ENCODE measurements at regions not wholly inside any gene's neighbourhood (a gene's known extent, or its start where the extent isn't known, plus 50 kb on each side); places are given as distances from the start of the nearest gene placed in this dataset.

DNA sequence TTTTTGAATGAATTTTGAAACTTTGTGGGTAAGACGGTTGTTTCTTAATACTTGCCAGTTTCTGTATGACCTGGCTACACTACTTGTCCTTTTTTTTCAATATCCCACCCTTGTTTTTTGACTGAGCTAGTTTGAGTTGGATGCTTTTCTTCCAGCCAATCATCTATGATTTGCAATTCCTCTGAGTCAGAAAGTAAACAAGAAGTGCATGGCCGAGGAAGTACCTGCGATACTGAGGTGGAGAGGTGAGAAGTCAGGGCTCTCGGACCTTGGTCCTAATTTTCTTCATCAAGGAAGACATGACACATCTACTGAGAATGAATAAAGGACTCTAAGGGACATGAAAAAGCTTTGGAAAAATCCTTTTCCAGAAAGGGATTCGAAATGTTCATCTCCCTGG lies 185.7 kb downstream of the LINC00237 start:
- WGBS, 10 experiments, result 0 to 100% (median 78%) methylated on average over 1 to 5 of the region's 5 CpGs
- no peak overlapping the region for H3K27ac ChIP-seq
- in situ Hi-C loops (cut with MboI; ENCODE audit: low pct_unique_long_range_greater_than_20kb in 2 of 9, low sequenced_read_pairs in 9 of 9, unreplicated experiment in 9 of 9), result no loop called here
- no peaks in the 10 kb centered on the region for H3K4me1 ChIP-seq (replicated peaks in 1 of 2)
- ATAC-seq (replicated peaks in 6 of 8), result no peak
- no peak overlapping the region for H3K4me3 ChIP-seq

DNA sequence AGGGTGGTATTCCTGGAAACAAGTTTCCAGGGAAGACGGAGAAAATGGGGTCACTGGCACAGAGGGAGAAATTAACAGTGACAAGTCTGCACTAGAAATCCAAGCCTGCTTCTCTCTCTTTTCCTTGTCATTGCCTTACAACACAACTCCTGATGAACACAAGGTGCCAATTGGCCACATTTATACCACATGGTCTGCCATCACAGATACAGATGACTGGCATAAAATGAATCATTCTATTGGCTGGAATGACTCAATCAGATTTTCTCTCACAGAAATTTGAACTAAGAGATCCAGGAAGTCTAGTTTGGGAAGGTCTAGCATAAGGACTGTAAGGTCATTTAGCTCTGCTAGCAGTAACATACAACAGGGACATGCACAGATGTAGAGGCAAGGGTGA lies 190.3 kb downstream of the LINC00237 start:
- Histone ChIP-seq H3K4me3 (no peak overlapping the region), H3K4me1 (replicated peaks in 1 of 2) (no peaks in the 10 kb centered on the region), H3K27ac (no peak overlapping the region)
- WGBS, 10 experiments, result 0 to 100% (median 43%) methylated on average over 1 of the region's 1 CpG; no CpG with 5 or more reads in 3 of the 10 experiments
- in situ Hi-C loops (cut with MboI; ENCODE audit: low pct_unique_long_range_greater_than_20kb in 2 of 9, low sequenced_read_pairs in 9 of 9, unreplicated experiment in 9 of 9), result no loop called here
- ATAC-seq (replicated peaks in 6 of 8), result no peak

DNA sequence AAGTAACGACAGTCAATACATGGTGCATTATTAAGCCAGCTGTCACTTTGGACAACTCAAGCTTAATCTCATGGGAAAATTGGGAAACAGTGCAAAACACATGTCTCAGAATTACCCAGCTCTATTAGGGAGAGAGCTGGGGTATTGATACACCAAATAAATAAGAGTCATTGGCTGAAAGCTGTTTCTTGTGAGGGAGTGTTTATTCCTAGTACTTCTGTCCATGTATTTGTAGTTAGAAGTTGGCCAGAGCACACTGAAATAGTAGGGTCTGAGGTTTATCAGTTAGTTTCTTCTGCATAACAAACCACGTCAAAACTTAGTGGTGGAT lies 192.0 kb upstream of the RALGAPA2 start:
- no peak for ATAC-seq (replicated peaks in 6 of 8)
- in situ Hi-C loops (cut with MboI; ENCODE audit: low pct_unique_long_range_greater_than_20kb in 2 of 9, low sequenced_read_pairs in 9 of 9, unreplicated experiment in 9 of 9), result no loop called here
- 50 to 100% (median 73%) methylated on average over 1 to 2 of the region's 2 CpGs; no CpG with 5 or more reads in 2 of the 10 experiments for WGBS, 10 experiments

DNA sequence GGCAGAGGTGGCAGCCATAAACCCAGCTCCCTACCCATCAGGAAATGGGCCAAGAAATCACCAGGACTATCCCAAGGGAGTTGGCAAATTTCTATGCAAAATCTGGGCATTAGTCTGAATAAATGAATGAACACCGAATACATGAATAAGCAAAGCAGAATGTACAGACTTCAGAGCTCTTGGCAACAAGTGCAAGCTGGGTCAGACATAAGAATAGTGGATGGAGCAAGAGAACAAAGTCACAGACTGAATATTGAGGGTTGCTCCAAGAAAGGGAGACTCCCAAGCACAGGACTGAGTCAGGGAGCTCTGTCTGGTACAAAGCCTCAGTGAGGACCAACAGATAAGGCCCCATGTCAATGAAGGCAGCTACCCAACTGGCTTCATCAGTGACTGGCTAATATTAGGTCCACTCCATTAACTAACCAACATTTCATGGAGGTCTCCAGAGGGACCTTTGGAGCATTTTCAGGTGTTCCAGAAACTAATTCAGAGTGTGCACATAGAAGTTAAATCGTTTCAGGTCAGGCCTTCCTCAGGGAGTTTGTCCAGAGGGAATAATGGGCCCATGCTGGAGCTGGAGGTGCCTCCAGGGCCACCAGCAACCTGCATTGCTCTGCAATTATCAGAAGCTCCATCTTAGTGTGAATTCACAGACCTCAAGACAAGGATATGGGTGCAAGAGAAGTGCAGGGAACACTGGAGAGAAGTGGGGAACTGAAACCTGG lies 191.5 kb upstream of the RALGAPA2 start:
- peak in 3 of 8 experiments; percentile 97 to 98 (median 98) for ATAC-seq (replicated peaks in 6 of 8)
- in situ Hi-C loops (cut with MboI; ENCODE audit: low pct_unique_long_range_greater_than_20kb in 2 of 9, low sequenced_read_pairs in 9 of 9, unreplicated experiment in 9 of 9), result no loop called here
- WGBS, 10 experiments, result 0 to 83% (median 67%) methylated on average over 1 to 2 of the region's 2 CpGs; no CpG with 5 or more reads in 4 of the 10 experiments

More for the DNA sequence above, 192.0 kb upstream of the RALGAPA2 start:
- Histone ChIP-seq H3K4me3 (no peak overlapping the region), H3K27ac (no peak overlapping the region), H3K4me1 (replicated peaks in 1 of 2) (no peaks in the 10 kb centered on the region)

DNA sequence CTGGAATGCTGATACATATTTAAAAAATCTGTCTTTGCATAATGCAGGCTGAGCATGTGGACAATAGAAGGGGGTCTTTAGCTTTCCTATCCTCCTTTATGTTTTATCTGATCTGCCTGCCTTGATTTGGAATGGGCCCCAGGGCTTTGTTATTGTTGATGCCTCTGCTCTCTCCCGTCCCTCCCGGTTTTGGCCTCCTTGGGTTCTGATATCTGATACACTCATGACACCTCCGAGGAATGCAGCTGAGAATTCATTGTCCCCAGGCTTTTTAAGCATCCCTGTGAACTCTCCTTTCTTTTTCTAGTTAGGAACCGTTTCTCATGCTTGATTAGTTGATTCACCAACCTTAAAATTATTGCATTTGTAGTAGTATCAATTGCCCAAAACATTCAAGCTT lies 185.5 kb upstream of the RALGAPA2 start:
- peak in 3 of 8 experiments; percentile 77 to 92 (median 85) for ATAC-seq (replicated peaks in 6 of 8)
- WGBS, 10 experiments, result 0 to 27% (median 11%) methylated on average over 1 to 3 of the region's 4 CpGs; no CpG with 5 or more reads in 2 of the 10 experiments
- H3K27ac ChIP-seq, result no peak overlapping the region
- no peak overlapping the region for H3K4me3 ChIP-seq
- in situ Hi-C loops (cut with MboI; ENCODE audit: low pct_unique_long_range_greater_than_20kb in 2 of 9, low sequenced_read_pairs in 9 of 9, unreplicated experiment in 9 of 9), result no loop called here
- no peaks in the 10 kb centered on the region for H3K4me1 ChIP-seq (replicated peaks in 1 of 2)

More for the DNA sequence above, 191.5 kb upstream of the RALGAPA2 start:
- Histone ChIP-seq H3K4me3 (no peak overlapping the region), H3K27ac (no peak overlapping the region), H3K4me1 (replicated peaks in 1 of 2) (no peaks in the 10 kb centered on the region)

DNA sequence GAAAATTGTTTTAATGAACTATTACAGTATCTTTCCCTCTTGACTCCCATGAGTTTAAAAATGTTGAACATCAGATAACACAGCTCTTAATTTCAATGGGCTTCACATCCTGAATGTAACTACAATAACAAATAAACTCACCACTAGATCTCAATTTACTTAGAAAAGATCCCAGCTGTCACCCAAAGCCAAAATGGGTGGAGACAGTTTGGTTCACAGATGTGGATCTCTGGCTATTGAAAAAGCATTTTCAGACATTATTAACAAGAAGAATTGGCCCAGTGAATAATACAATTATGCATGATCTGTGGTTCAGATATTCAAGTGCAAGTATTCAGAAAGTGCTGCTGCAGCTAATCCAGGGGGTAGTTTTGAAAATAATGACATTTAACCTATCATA lies 184.7 kb upstream of the RALGAPA2 start:
- in situ Hi-C loops (cut with MboI; ENCODE audit: low pct_unique_long_range_greater_than_20kb in 2 of 9, low sequenced_read_pairs in 9 of 9, unreplicated experiment in 9 of 9), result no loop called here
- no peak overlapping the region for H3K27ac ChIP-seq
- no peaks in the 10 kb centered on the region for H3K4me1 ChIP-seq (replicated peaks in 1 of 2)
- no peak overlapping the region for H3K4me3 ChIP-seq
- ATAC-seq (replicated peaks in 6 of 8), result peak in 3 of 8 experiments; percentile 49 to 80 (median 66)

DNA sequence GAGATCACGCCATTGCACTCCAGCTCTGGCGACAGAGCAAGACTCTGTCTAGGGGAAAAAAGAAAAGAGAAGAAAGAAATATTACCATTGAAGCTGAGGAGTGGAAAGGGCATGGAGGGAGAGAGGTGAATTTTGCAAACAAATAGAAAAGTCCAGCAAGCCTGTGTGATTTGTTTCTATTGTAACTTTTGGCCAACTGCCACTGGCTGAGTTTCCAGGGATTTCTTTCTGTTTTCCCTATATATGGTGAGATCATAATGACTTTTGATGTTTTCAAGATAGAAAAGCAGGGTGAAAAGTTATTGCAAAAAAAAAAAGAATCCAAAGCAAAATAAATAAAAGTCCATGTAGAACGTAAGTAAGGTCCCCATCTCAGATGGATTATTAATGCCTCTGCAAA lies 184.2 kb upstream of the RALGAPA2 start:
- 0 to 100% (median 82%) methylated on average over 1 to 3 of the region's 3 CpGs for WGBS, 10 experiments
- no peak for ATAC-seq (replicated peaks in 6 of 8)
- no peak overlapping the region for H3K27ac ChIP-seq
- in situ Hi-C loops (cut with MboI; ENCODE audit: low pct_unique_long_range_greater_than_20kb in 2 of 9, low sequenced_read_pairs in 9 of 9, unreplicated experiment in 9 of 9), result no loop called here
- no peaks in the 10 kb centered on the region for H3K4me1 ChIP-seq (replicated peaks in 1 of 2)
- no peak overlapping the region for H3K4me3 ChIP-seq

DNA sequence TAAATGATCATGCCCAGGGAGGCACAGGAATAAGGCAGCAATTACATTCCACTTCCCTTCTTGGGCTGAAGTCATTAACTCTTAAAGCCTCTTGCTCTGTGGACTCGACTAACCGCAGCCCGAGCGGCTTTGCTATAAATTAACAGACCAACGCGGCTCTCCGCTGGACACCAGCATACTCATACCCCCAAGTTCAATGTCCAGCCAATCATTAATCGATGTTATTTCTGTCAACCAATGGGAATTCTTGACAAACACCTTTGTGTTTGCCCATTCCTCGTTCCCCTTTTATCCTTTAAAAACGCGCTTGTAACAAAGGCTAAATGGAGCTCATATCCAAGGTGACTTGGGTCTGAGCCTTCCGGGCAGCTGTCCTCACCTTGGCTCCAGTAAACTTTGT lies 183.1 kb upstream of the RALGAPA2 start:
- H3K4me3 ChIP-seq, result no peak overlapping the region
- WGBS, 10 experiments, result 65 to 100% (median 78%) methylated on average over 3 to 8 of the region's 12 CpGs; no CpG with 5 or more reads in 1 of the 10 experiments
- in situ Hi-C loops (cut with MboI; ENCODE audit: low pct_unique_long_range_greater_than_20kb in 2 of 9, low sequenced_read_pairs in 9 of 9, unreplicated experiment in 9 of 9), result no loop called here

DNA sequence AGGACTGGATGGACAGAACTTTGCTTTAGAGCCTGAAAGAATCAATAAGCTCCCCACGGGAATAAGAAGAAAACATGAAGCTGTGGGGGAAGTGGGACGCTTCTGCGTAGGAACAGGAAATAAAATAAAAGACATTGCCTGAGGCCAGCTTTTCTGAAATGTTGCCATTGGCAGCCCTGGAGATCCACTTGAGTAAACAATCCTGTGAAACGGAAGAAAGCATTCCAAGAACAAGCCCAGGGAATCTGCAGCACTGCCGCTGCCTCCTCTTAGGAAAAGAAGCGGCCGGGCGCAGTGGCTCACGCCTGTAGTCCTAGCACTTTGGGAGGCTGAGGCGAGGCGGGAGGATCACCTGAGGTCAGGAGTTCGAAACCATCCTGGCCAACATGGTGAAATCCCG lies 182.3 kb upstream of the RALGAPA2 start:
- Histone ChIP-seq H3K4me1 (replicated peaks in 1 of 2) (no peaks in the 10 kb centered on the region), H3K4me3 (no peak overlapping the region), H3K27ac (no peak overlapping the region)
- ATAC-seq (replicated peaks in 6 of 8), result no peak
- 64 to 91% (median 76%) methylated on average over 2 to 11 of the region's 13 CpGs; no CpG with 5 or more reads in 2 of the 10 experiments for WGBS, 10 experiments
- in situ Hi-C loops (cut with MboI; ENCODE audit: low pct_unique_long_range_greater_than_20kb in 2 of 9, low sequenced_read_pairs in 9 of 9, unreplicated experiment in 9 of 9), result no loop called here

More for the DNA sequence above, 183.1 kb upstream of the RALGAPA2 start:
- H3K27ac ChIP-seq, result no peak overlapping the region
- H3K4me1 ChIP-seq (replicated peaks in 1 of 2), result no peaks in the 10 kb centered on the region
- ATAC-seq (replicated peaks in 6 of 8), result no peak

DNA sequence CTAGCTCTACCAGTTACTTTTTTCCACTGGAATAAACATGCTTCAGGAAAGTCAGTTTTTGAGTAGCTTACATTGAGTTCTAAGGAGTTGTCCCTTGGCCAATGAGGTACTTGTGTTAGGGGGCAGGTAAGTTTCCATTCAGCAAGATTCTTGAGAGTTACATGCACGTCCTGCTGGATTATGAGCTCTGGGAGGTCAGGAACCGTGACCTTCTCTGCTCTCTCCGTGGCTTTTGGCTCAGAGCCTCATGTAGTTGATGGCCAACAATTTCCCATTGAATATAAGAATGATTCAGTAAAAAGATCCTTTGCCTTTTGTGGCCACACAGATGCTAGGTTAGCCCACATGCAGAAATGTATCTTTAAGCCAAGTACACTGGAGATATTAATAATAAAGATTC lies 181.8 kb upstream of the RALGAPA2 start:
- WGBS, 10 experiments, result 7 to 81% (median 56%) methylated on average over 2 to 3 of the region's 3 CpGs; no CpG with 5 or more reads in 6 of the 10 experiments

DNA sequence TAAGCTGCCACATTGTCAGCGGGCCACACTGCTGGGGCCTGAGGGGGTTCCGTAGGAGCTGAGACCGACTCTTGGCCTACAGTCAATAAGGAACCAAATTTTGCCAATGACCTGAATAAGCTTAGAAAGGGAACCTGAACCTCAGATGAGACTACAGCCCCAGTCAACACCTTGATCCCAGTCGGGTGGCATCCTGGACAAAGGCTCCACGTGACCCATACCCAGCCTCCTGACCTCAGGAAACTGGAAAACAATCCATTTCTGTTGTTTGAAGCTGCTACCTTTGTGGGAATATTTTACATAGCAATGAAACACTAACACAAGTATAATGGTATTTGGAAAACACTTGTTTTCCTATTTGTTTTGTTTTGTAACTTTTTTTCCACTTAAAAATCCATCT lies 179.9 kb upstream of the RALGAPA2 start:
- no peak overlapping the region for H3K4me3 ChIP-seq
- WGBS, 10 experiments, result 30 to 40% (median 33%) methylated on average over 1 to 3 of the region's 5 CpGs; no CpG with 5 or more reads in 7 of the 10 experiments
- no peak for ATAC-seq (replicated peaks in 6 of 8)
- in situ Hi-C loops (cut with MboI; ENCODE audit: low pct_unique_long_range_greater_than_20kb in 2 of 9, low sequenced_read_pairs in 9 of 9, unreplicated experiment in 9 of 9), result no loop called here
- no peaks in the 10 kb centered on the region for H3K4me1 ChIP-seq (replicated peaks in 1 of 2)
- no peak overlapping the region for H3K27ac ChIP-seq

More for the DNA sequence above, 181.8 kb upstream of the RALGAPA2 start:
- no peaks in the 10 kb centered on the region for H3K4me1 ChIP-seq (replicated peaks in 1 of 2)
- no peak overlapping the region for H3K4me3 ChIP-seq
- ATAC-seq (replicated peaks in 6 of 8), result no peak
- H3K27ac ChIP-seq, result no peak overlapping the region
- in situ Hi-C loops (cut with MboI; ENCODE audit: low pct_unique_long_range_greater_than_20kb in 2 of 9, low sequenced_read_pairs in 9 of 9, unreplicated experiment in 9 of 9), result no loop called here

DNA sequence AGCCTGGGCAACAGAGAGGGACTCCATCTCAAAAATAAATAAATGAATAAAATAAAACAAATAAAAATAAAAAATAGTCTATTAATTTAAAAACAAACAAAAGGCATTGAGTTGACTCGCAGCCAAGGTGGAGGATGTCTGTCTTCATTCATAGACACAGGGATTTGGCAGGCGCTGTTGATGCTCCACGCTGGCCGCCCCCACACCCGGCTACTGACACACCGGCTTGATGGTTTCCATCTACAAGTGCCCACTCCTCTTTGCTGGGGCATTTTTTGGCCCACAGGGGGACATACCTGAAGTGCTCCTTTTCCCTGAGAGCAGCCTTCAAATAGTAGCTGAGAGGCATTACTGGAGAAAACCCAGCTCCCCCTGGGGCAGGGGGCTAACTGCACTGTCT lies 178.3 kb upstream of the RALGAPA2 start:
- in situ Hi-C loops (cut with MboI; ENCODE audit: low pct_unique_long_range_greater_than_20kb in 2 of 9, low sequenced_read_pairs in 9 of 9, unreplicated experiment in 9 of 9), result no loop called here
- WGBS, 10 experiments, result 17 to 100% (median 90%) methylated on average over 1 to 6 of the region's 6 CpGs; no CpG with 5 or more reads in 3 of the 10 experiments
- no peak for ATAC-seq (replicated peaks in 6 of 8)

DNA sequence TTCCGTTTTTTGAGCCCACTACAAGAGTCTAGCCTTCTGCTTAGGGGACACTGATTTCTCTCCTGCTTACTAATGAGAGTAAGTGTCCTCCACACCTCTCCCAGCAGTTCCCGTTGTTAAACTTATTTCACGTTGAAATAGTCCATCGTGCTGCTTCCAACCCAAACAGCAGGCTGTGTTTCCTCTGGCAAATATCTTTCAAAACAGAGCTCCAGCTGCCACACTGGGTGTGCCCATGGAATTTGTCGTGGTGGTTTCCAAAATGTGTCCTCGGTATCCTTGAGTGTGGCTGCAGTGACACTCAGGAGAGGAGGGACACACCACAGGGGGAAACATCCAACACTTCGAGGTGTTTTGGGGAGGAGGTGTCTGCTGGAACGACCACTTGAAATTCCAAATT lies 176.5 kb upstream of the RALGAPA2 start:
- Histone ChIP-seq H3K27ac (no peak overlapping the region), H3K4me3 (no peak overlapping the region), H3K4me1 (replicated peaks in 1 of 2) (no peaks in the 10 kb centered on the region)
- in situ Hi-C loops (cut with MboI; ENCODE audit: low pct_unique_long_range_greater_than_20kb in 2 of 9, low sequenced_read_pairs in 9 of 9, unreplicated experiment in 9 of 9), result no loop called here
- ATAC-seq (replicated peaks in 6 of 8), result no peak
- 17 to 89% (median 61%) methylated on average over 1 to 8 of the region's 8 CpGs; no CpG with 5 or more reads in 2 of the 10 experiments for WGBS, 10 experiments

More for the DNA sequence above, 178.3 kb upstream of the RALGAPA2 start:
- Histone ChIP-seq H3K4me3 (no peak overlapping the region), H3K27ac (no peak overlapping the region), H3K4me1 (replicated peaks in 1 of 2) (no peaks in the 10 kb centered on the region)

DNA sequence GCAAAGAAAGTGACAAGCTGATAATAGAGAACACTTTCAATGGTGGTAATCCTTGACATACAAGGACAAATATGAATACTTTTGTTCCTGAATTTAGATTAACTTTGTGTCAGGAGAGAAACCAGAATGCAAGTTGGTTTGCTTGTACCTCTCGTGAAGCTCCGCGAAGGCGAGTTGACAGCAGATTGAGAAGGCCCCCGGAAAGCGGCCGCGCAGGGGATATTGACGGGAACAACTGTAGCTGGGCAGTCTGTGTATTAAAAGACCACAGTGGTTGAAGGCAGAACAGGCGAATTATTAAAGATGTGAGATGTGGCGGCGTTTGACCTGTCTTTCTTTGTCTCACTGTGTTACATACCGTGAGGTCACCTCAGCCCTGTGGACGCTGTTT lies 175.8 kb upstream of the RALGAPA2 start:
- 61 to 98% (median 83%) methylated on average over 2 to 14 of the region's 14 CpGs; no CpG with 5 or more reads in 2 of the 10 experiments for WGBS, 10 experiments
- no peak for ATAC-seq (replicated peaks in 6 of 8)
- Histone ChIP-seq H3K27ac (no peak overlapping the region), H3K4me3 (no peak overlapping the region), H3K4me1 (replicated peaks in 1 of 2) (no peaks in the 10 kb centered on the region)
- in situ Hi-C loops (cut with MboI; ENCODE audit: low pct_unique_long_range_greater_than_20kb in 2 of 9, low sequenced_read_pairs in 9 of 9, unreplicated experiment in 9 of 9), result no loop called here
